Keratinocyte (primary cell): ENCODE measurements at regions not wholly inside any gene's neighbourhood (a gene's known extent, or its start where the extent isn't known, plus 50 kb on each side); places are given as distances from the start of the nearest gene placed in this dataset.

Source experiments
- DNase-seq: peaks from one replicate; pipeline ENCODE4 v3.0.0-alpha.2; 2011; ENCODE audit warnings: low read depth, missing footprints, low spot score
- FAIRE-seq: peaks from 2 replicates; lab custom pipeline; 2011; peaks lifted over from hg19 to GRCh38; lab: Jason Lieb, UNC
- H2AFZ ChIP-seq: 2 replicates; pipeline ENCODE4 v1.6.0; 2012; ENCODE audit warnings: low read length, control low read depth, inconsistent platforms; ENCODE audit not compliant: control insufficient read depth
- H3K27ac ChIP-seq: 2 replicates; pipeline ENCODE4 v1.5.1; 2011; ENCODE audit warnings: low read length; ENCODE audit not compliant: control insufficient read depth, insufficient read depth
- H3K27me3 ChIP-seq: 3 replicates; pipeline ENCODE4 v1.6.0; 2011; ENCODE audit warnings: low read length; ENCODE audit not compliant: control insufficient read depth, insufficient read depth; ENCODE audit errors: extremely low read depth
- H3K36me3 ChIP-seq, 2 experiments: 2 replicates in 1 of 2; 3 replicates in 1 of 2; pipeline ENCODE4 v1.5.1; 2011; ENCODE audit warnings: low read length in 2 of 2, mild to moderate bottlenecking in 1 of 2; ENCODE audit not compliant: control insufficient read depth in 2 of 2, insufficient read depth in 2 of 2; ENCODE audit errors: extremely low read depth in 1 of 2
- H3K4me1 ChIP-seq: 3 replicates; pipeline ENCODE4 v1.5.1; 2011; ENCODE audit warnings: low read length; ENCODE audit not compliant: control insufficient read depth, insufficient read depth; ENCODE audit errors: extremely low read depth
- H3K4me2 ChIP-seq: 3 replicates; pipeline ENCODE4 v1.6.0; 2011; ENCODE audit warnings: low read depth, low read length; ENCODE audit not compliant: control insufficient read depth, insufficient read depth; ENCODE audit errors: extremely low read depth
- H3K4me3 ChIP-seq, 3 experiments: fragments of 200-600 bp in 1 of 3; sonication (generic) in 1 of 3; 2 replicates in 2 of 3; 3 replicates in 1 of 3; pipeline ENCODE4 v1.5.1; 2011 to 2016; ENCODE audit warnings: low read length in 3 of 3, mild to moderate bottlenecking in 3 of 3, control low read depth in 2 of 3, inconsistent platforms in 1 of 3, low read depth in 1 of 3, mixed read lengths in 1 of 3, mixed run types in 1 of 3, moderate library complexity in 1 of 3; ENCODE audit not compliant: control insufficient read depth in 2 of 3, insufficient read depth in 2 of 3; ENCODE audit errors: extremely low read depth in 1 of 3
- H3K79me2 ChIP-seq: 2 replicates; pipeline ENCODE4 v1.6.0; 2012; ENCODE audit warnings: low read length; ENCODE audit not compliant: control insufficient read depth, insufficient read depth
- H3K9ac ChIP-seq: 3 replicates; pipeline ENCODE4 v1.6.0; 2011; ENCODE audit warnings: low read length; ENCODE audit not compliant: control insufficient read depth, insufficient read depth; ENCODE audit errors: extremely low read depth
- H3K9me1 ChIP-seq: 3 replicates; pipeline ENCODE4 v1.6.0; 2011; ENCODE audit warnings: low read length; ENCODE audit not compliant: control insufficient read depth, insufficient read depth; ENCODE audit errors: extremely low read depth
- H3K9me3 ChIP-seq: 2 replicates; pipeline ENCODE4 v1.5.1; 2012; ENCODE audit warnings: low read depth, low read length; ENCODE audit not compliant: control insufficient read depth
- H4K20me1 ChIP-seq: 3 replicates; pipeline ENCODE4 v1.6.0; 2011; ENCODE audit warnings: low read length; ENCODE audit not compliant: control insufficient read depth, insufficient read depth; ENCODE audit errors: extremely low read depth
- CTCF ChIP-seq, 3 experiments: IDR thresholded peaks in 1 of 3; conservative IDR thresholded peaks in 1 of 3; optimal IDR thresholded peaks in 1 of 3; 2 replicates in 2 of 3; 3 replicates in 1 of 3; pipeline versions ENCODE3 to v1.5.1; 2011; ENCODE audit warnings: low read length in 3 of 3, mild to moderate bottlenecking in 3 of 3, moderate library complexity in 2 of 3, control low read depth in 1 of 3, inconsistent platforms in 1 of 3; ENCODE audit not compliant: insufficient read depth in 2 of 3; ENCODE audit errors: extremely low read depth in 1 of 3
- EZH2 ChIP-seq: IDR thresholded peaks from one replicate; pipeline ENCODE4 v1.6.1; 2012; ENCODE audit warnings: inconsistent platforms, mild to moderate bottlenecking, low read length, moderate library complexity
- dilution Hi-C: fragments of 300-500 bp; cut with MboI; formaldehyde crosslinking; loops from one replicate; pipeline ENCODE4 v1.7.0; 2020; ENCODE audit warnings: low sequenced_read_pairs; ENCODE audit not compliant: extremely low pct_ligation_motif_present

- Histone ChIP-seq H3K27ac (no peak overlapping the region), H3K9ac (no peak overlapping the region), H4K20me1 (no peaks in the 10 kb centered on the region), H3K4me2 (no peak overlapping the region), H3K79me2 (no peaks in the 10 kb centered on the region), H3K9me1 (no peaks in the 10 kb centered on the region), H3K36me3 (no peaks in the 10 kb centered on the region), H2AFZ (no peak overlapping the region), H3K4me1 (peaks cover 19% of the 10 kb centered on the region), H3K27me3 (no peaks in the 10 kb centered on the region), H3K9me3 (no peaks in the 10 kb centered on the region), H3K4me3 (no peak overlapping the region)
- dilution Hi-C loops, result no loop called here
- no peak for DNase-seq
- peak; percentile 9 for FAIRE-seq
- TF ChIP-seq EZH2, result no peak
- TF ChIP-seq CTCF (optimal IDR thresholded peaks at IDR 0.05 in 1 of 3, IDR thresholded peaks at IDR 0.05 in 1 of 3, conservative IDR thresholded peaks at IDR 0.05 in 1 of 3; ENCODE audit: extremely low read depth in 1 of 3, insufficient read depth in 2 of 3, low read length in 3 of 3), result peak; percentile 19 to 54 (median 24)
Observed at GRCh38 chr2:173568054-173568453, 213.4 kb downstream of the CDCA7 start.

- Histone ChIP-seq H3K4me1 (peaks cover 33% of the 10 kb centered on the region), H3K27me3 (no peaks in the 10 kb centered on the region), H3K9me1 (no peaks in the 10 kb centered on the region), H3K9ac (peak overlapping the region; percentile 19), H3K79me2 (no peaks in the 10 kb centered on the region), H3K27ac (no peak overlapping the region), H3K9me3 (no peaks in the 10 kb centered on the region), H3K4me3 (no peak overlapping the region), H2AFZ (peak overlapping the region; percentile 32), H4K20me1 (no peaks in the 10 kb centered on the region), H3K4me2 (peak overlapping the region; percentile 69), H3K36me3 (no peaks in the 10 kb centered on the region)
- no peak for DNase-seq
- TF ChIP-seq EZH2 (no peak), CTCF (optimal IDR thresholded peaks at IDR 0.05 in 1 of 3, IDR thresholded peaks at IDR 0.05 in 1 of 3, conservative IDR thresholded peaks at IDR 0.05 in 1 of 3; ENCODE audit: extremely low read depth in 1 of 3, insufficient read depth in 2 of 3, low read length in 3 of 3) (peak in 2 of 3 experiments; percentile 46 to 50)
- peak; percentile 74 for FAIRE-seq
- dilution Hi-C loops, result no loop called here
Observed at GRCh38 chr2:173571021-173571821, 216.5 kb downstream of the CDCA7 start.
